DND-41 (cell line): ENCODE measurements at regions not wholly inside any gene's neighbourhood (a gene's known extent, or its start where the extent isn't known, plus 50 kb on each side); places are given as distances from the start of the nearest gene placed in this dataset.

Experiments used
- ATAC-seq: fragments of 200-7000 bp; cut with Tn5 transposase; 3 replicates; pipeline ENCODE4 v1.9.1; 2021; ENCODE audit warnings: low read depth; ENCODE audit not compliant: insufficient read depth
- DNase-seq: peaks from one replicate; pipeline ENCODE4 v3.0.0-alpha.2; 2020
- H2AFZ ChIP-seq: 2 replicates; pipeline ENCODE4 v1.6.0; 2012; ENCODE audit warnings: low read depth, low read length
- H3K27ac ChIP-seq: 2 replicates; pipeline ENCODE4 v1.5.1; 2012; ENCODE audit warnings: low read length, inconsistent platforms
- H3K27me3 ChIP-seq: fragments of 200-600 bp; sonication (generic); 2 replicates; pipeline ENCODE4 v1.6.0; 2012; ENCODE audit warnings: low read length, mild to moderate bottlenecking, inconsistent platforms; ENCODE audit not compliant: insufficient read depth, poor library complexity
- H3K36me3 ChIP-seq: 2 replicates; pipeline ENCODE4 v1.5.1; 2012; ENCODE audit warnings: low read length, inconsistent platforms; ENCODE audit not compliant: insufficient read depth
- H3K4me1 ChIP-seq: 2 replicates; pipeline ENCODE4 v1.5.1; 2012; ENCODE audit warnings: mild to moderate bottlenecking, low read length; ENCODE audit not compliant: insufficient read depth
- H3K4me2 ChIP-seq: 2 replicates; pipeline ENCODE4 v1.6.0; 2012; ENCODE audit warnings: mild to moderate bottlenecking, moderate library complexity, low read length, inconsistent platforms; ENCODE audit not compliant: insufficient read depth
- H3K4me3 ChIP-seq, 2 experiments: fragments of 200-600 bp in 1 of 2; shearing (Covaris generic) in 1 of 2; 2 replicates each; pipeline ENCODE4 v1.5.1; 2012 to 2016; ENCODE audit warnings: inconsistent platforms in 2 of 2, low read length in 2 of 2, mild to moderate bottlenecking in 2 of 2, low read depth in 1 of 2, moderate library complexity in 1 of 2
- H3K79me2 ChIP-seq: 2 replicates; pipeline ENCODE4 v1.6.0; 2012; ENCODE audit warnings: low read length, inconsistent platforms; ENCODE audit not compliant: insufficient read depth
- H3K9ac ChIP-seq: 2 replicates; pipeline ENCODE4 v1.6.0; 2012; ENCODE audit warnings: low read depth, mild to moderate bottlenecking, inconsistent platforms, low read length, moderate library complexity
- H3K9me3 ChIP-seq: 2 replicates; pipeline ENCODE4 v1.5.1; 2012; ENCODE audit warnings: low read length, moderate library complexity, mild to moderate bottlenecking, inconsistent platforms; ENCODE audit not compliant: insufficient read depth, severe bottlenecking
- H4K20me1 ChIP-seq: 2 replicates; pipeline ENCODE4 v1.6.0; 2012; ENCODE audit warnings: low read length; ENCODE audit not compliant: insufficient read depth
- EZH2 ChIP-seq: IDR thresholded peaks from 3 replicates; pipeline ENCODE4 v1.6.1; 2012; ENCODE audit warnings: borderline replicate concordance, low read depth, mild to moderate bottlenecking, moderate library complexity, low read length, inconsistent platforms; ENCODE audit not compliant: severe bottlenecking
- TF ChIP-seq, protein P1 (sequence below): IDR thresholded peaks from 2 replicates; pipeline ENCODE4 v1.5.1; 2012; ENCODE audit warnings: borderline replicate concordance, low read length, moderate library complexity, mild to moderate bottlenecking; ENCODE audit not compliant: poor library complexity, severe bottlenecking; ENCODE audit errors: extremely low read depth

DNA sequence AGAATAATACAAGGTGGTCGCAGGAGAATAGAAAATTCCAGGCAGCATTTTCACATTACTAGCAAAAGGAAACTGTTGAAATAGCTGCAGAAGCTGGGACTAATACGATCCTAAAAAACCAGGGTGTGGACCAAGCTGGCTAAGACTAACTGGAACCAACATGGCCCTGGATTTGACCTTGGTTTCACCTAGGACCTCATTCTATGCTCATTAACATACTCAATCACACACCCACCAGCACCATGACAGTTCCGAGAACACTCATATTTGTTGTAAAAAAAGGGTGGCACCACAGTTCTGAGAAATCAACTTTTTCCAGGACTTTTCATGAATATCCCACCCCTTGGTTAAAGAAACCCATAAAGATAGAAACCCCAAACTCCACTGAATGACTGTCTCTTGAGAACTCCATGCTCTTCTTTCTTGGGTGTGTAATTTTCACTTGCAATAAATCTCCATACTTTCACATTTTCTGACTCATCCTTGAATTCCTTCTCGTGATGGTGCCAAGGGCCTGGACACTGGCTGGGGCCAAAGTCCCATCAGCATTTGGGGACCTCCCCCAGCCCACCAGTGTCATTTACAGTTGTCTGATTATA, 164.3 kb upstream of the CHST9 start:
- no peak for ATAC-seq

GRCh38 chr18:27331606-27332005, 146.5 kb upstream of the CHST9 start:
- DNase-seq, result no peak
- Histone ChIP-seq H3K27me3 (no peaks in the 10 kb centered on the region), H3K27ac (no peak overlapping the region), H3K4me1 (no peaks in the 10 kb centered on the region), H3K79me2 (no peaks in the 10 kb centered on the region), H3K4me3 (no peak overlapping the region), H3K9me3 (no peaks in the 10 kb centered on the region), H3K4me2 (no peak overlapping the region), H2AFZ (no peak overlapping the region), H3K9ac (no peak overlapping the region), H3K36me3 (no peaks in the 10 kb centered on the region), H4K20me1 (no peaks in the 10 kb centered on the region)
- TF ChIP-seq EZH2, result no peak
- TF ChIP-seq, protein P1, sequence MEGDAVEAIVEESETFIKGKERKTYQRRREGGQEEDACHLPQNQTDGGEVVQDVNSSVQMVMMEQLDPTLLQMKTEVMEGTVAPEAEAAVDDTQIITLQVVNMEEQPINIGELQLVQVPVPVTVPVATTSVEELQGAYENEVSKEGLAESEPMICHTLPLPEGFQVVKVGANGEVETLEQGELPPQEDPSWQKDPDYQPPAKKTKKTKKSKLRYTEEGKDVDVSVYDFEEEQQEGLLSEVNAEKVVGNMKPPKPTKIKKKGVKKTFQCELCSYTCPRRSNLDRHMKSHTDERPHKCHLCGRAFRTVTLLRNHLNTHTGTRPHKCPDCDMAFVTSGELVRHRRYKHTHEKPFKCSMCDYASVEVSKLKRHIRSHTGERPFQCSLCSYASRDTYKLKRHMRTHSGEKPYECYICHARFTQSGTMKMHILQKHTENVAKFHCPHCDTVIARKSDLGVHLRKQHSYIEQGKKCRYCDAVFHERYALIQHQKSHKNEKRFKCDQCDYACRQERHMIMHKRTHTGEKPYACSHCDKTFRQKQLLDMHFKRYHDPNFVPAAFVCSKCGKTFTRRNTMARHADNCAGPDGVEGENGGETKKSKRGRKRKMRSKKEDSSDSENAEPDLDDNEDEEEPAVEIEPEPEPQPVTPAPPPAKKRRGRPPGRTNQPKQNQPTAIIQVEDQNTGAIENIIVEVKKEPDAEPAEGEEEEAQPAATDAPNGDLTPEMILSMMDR, result no peak
- ATAC-seq, result no peak

More for the DNA sequence above, 164.3 kb upstream of the CHST9 start:
- no peak for DNase-seq
- Histone ChIP-seq H3K27me3 (no peaks in the 10 kb centered on the region), H4K20me1 (no peaks in the 10 kb centered on the region), H3K4me3 (no peak overlapping the region), H3K9me3 (no peaks in the 10 kb centered on the region), H2AFZ (no peak overlapping the region), H3K27ac (no peak overlapping the region), H3K4me1 (no peaks in the 10 kb centered on the region), H3K4me2 (no peak overlapping the region), H3K36me3 (no peaks in the 10 kb centered on the region), H3K79me2 (no peaks in the 10 kb centered on the region), H3K9ac (no peak overlapping the region)
- TF ChIP-seq, protein P1, result no peak
- TF ChIP-seq EZH2, result no peak

- Histone ChIP-seq H3K9me3 (no peaks in the 10 kb centered on the region), H3K4me3 (no peak overlapping the region), H3K4me2 (no peak overlapping the region), H3K27ac (no peak overlapping the region), H2AFZ (no peak overlapping the region), H3K27me3 (no peaks in the 10 kb centered on the region), H3K9ac (no peak overlapping the region), H4K20me1 (no peaks in the 10 kb centered on the region), H3K36me3 (no peaks in the 10 kb centered on the region), H3K79me2 (no peaks in the 10 kb centered on the region), H3K4me1 (no peaks in the 10 kb centered on the region)
- DNase-seq (no peak), ATAC-seq (no peak)
- no peak for TF ChIP-seq EZH2
- TF ChIP-seq, protein P1, result no peak
Measured at GRCh38 chr18:27314996-27315395, 129.9 kb upstream of the CHST9 start.

DNA sequence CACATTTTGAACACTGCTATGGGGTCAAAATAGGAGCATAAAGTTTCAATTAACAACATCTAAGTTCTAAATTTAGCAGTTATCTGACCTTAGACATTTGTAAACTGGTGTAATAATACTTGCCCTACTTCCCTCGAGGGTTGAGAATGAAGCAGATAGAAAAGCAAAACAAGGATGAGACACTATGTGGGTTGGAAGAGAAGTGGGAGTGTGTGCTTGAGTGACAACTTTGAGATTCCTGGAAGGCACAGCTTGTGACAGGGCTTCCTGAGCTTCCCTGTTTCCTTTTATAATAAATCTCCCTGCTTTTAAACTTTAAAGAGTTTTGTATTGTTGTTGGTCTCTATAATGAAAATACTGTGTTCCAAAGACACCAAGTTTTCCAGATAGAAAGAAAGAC, 128.6 kb upstream of the CHST9 start:
- Histone ChIP-seq H3K27me3 (no peaks in the 10 kb centered on the region), H2AFZ (no peak overlapping the region), H3K4me1 (no peaks in the 10 kb centered on the region), H3K4me3 (no peak overlapping the region), H3K79me2 (no peaks in the 10 kb centered on the region), H3K36me3 (no peaks in the 10 kb centered on the region), H3K4me2 (no peak overlapping the region), H4K20me1 (no peaks in the 10 kb centered on the region), H3K27ac (no peak overlapping the region), H3K9ac (no peak overlapping the region), H3K9me3 (no peaks in the 10 kb centered on the region)
- DNase-seq, result no peak
- TF ChIP-seq, protein P1, result no peak
- no peak for TF ChIP-seq EZH2
- ATAC-seq, result no peak
